ENCODE measurements at regions not wholly inside any gene's neighbourhood (a gene's known extent, or its start where the extent isn't known, plus 50 kb on each side); places are given as distances from the start of the nearest gene placed in this dataset.

- TF ChIP-seq POLR2AphosphoS5 (IDR thresholded peaks at IDR 0.05) (no peak), POLR2A (IDR thresholded peaks at IDR 0.05) (no peak), CTCF (IDR thresholded peaks at IDR 0.05) (no peak), EP300 (IDR thresholded peaks at IDR 0.05) (no peak)
Measured at GRCh38 chr13:50188696-50189095, 173.5 kb downstream of the KCNRG start.
